ENCODE measurements at regions not wholly inside any gene's neighbourhood (a gene's known extent, or its start where the extent isn't known, plus 50 kb on each side); places are given as distances from the start of the nearest gene placed in this dataset.

- no peak for TF ChIP-seq CTCF (IDR thresholded peaks at IDR 0.05; ENCODE audit: unreplicated experiment in 3 of 3)
- Mint-ChIP-seq H3K27me3 (ENCODE audit: low read depth) (no peaks in the 10 kb centered on the region), H3K27ac (no peak overlapping the region), H3K9me3 (peaks cover 9% of the 10 kb centered on the region), H3K36me3 (ENCODE audit: low read depth) (no peaks in the 10 kb centered on the region), H3K4me3 (no peak overlapping the region), H3K4me1 (no peaks in the 10 kb centered on the region)
These were observed 397.9 kb upstream of the RGPD4 start for GRCh38 chr2:107428781-107429180.

- Mint-ChIP-seq H3K4me3 (no peak overlapping the region), H3K36me3 (ENCODE audit: low read depth) (no peaks in the 10 kb centered on the region), H3K4me1 (no peaks in the 10 kb centered on the region), H3K27ac (no peak overlapping the region), H3K9me3 (peaks cover 9% of the 10 kb centered on the region), H3K27me3 (ENCODE audit: low read depth) (no peaks in the 10 kb centered on the region)
- TF ChIP-seq CTCF (IDR thresholded peaks at IDR 0.05; ENCODE audit: unreplicated experiment in 3 of 3), result no peak
These were observed 396.7 kb upstream of the RGPD4 start for GRCh38 chr2:107430006-107430405.

- Mint-ChIP-seq H3K27me3 (ENCODE audit: low read depth) (no peaks in the 10 kb centered on the region), H3K27ac (no peak overlapping the region), H3K9me3 (peaks cover 9% of the 10 kb centered on the region), H3K4me3 (no peak overlapping the region), H3K4me1 (no peaks in the 10 kb centered on the region), H3K36me3 (ENCODE audit: low read depth) (no peaks in the 10 kb centered on the region)
- no peak for TF ChIP-seq CTCF (IDR thresholded peaks at IDR 0.05; ENCODE audit: unreplicated experiment in 3 of 3)
These were observed 396.0 kb upstream of the RGPD4 start for GRCh38 chr2:107430596-107431266.

DNA sequence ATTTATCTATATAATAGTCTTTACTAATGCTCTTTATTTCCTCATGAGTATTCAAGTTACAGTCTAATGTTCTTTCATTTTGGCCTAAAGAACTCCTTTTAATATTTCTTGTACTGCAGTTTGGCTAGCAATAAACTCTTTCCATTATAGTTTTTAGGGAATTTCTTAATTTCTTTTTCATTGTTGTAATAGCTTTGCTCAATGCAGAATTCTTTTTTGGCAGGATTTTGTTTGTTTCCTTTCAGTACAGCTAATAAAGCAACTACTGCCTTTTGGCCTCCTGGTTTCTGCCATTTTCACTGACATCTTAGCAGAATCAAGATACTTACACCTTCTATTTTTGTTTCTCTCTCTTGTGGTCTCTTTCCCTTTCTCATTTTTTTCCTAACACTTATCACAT, 390.4 kb upstream of the RGPD4 start:
- TF ChIP-seq CTCF (IDR thresholded peaks at IDR 0.05; ENCODE audit: unreplicated experiment in 3 of 3), result no peak
- Mint-ChIP-seq H3K36me3 (ENCODE audit: low read depth) (no peaks in the 10 kb centered on the region), H3K4me1 (peaks cover 5% of the 10 kb centered on the region), H3K27me3 (ENCODE audit: low read depth) (no peaks in the 10 kb centered on the region), H3K9me3 (peaks cover 3% of the 10 kb centered on the region), H3K4me3 (no peak overlapping the region), H3K27ac (no peak overlapping the region)

DNA sequence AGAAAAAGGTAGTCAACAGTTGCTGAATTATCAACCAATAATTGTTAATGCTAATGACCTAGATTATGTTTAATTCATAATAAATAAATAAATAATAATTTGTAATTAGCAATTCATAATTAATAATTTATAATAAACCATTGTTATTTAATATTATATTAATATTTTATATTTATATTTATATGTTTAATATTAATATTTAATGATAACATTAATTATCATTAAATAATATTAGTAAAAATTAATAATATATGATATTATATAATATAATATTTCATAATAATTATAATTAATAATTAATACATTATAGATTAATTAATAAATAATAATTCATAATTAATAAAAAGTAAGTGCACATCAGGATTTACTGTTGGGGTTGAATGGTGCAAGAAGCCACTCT, 389.4 kb upstream of the RGPD4 start:
- peaks cover 3% of the 10 kb centered on the region for H3K9me3 Mint-ChIP-seq
- H3K4me3 Mint-ChIP-seq, result no peak overlapping the region
- H3K27me3 Mint-ChIP-seq (ENCODE audit: low read depth), result no peaks in the 10 kb centered on the region
- no peaks in the 10 kb centered on the region for H3K36me3 Mint-ChIP-seq (ENCODE audit: low read depth)
- no peak for TF ChIP-seq CTCF (IDR thresholded peaks at IDR 0.05; ENCODE audit: unreplicated experiment in 3 of 3)
- H3K27ac Mint-ChIP-seq, result no peak overlapping the region
- H3K4me1 Mint-ChIP-seq, result peaks cover 5% of the 10 kb centered on the region

- H3K4me1 Mint-ChIP-seq, result peaks cover 5% of the 10 kb centered on the region
- H3K27me3 Mint-ChIP-seq (ENCODE audit: low read depth), result no peaks in the 10 kb centered on the region
- H3K4me3 Mint-ChIP-seq, result no peak overlapping the region
- peaks cover 3% of the 10 kb centered on the region for H3K9me3 Mint-ChIP-seq
- TF ChIP-seq CTCF (IDR thresholded peaks at IDR 0.05; ENCODE audit: unreplicated experiment in 3 of 3), result no peak
- no peak overlapping the region for H3K27ac Mint-ChIP-seq
- no peaks in the 10 kb centered on the region for H3K36me3 Mint-ChIP-seq (ENCODE audit: low read depth)
These were observed 388.9 kb upstream of the RGPD4 start for GRCh38 chr2:107437807-107438206.

All from nephron (organoid).